SU-DHL-6 (cell line): ENCODE measurements at regions not wholly inside any gene's neighbourhood (a gene's known extent, or its start where the extent isn't known, plus 50 kb on each side); places are given as distances from the start of the nearest gene placed in this dataset.

ENCODE experiments used
- CTCF ChIP-seq: fragments of 200-600 bp; sonication (generic); IDR thresholded peaks from one replicate; pipeline ENCODE4 v1.5.1; 2017; ENCODE audit warnings: antibody characterized with exemption, mild to moderate bottlenecking, low read length, moderate library complexity; ENCODE audit not compliant: insufficient read depth, poor library complexity, severe bottlenecking
- EZH2phosphoT487 ChIP-seq: fragments of 200-600 bp; sonication (generic), shearing (Covaris generic); conservative IDR thresholded peaks from 2 replicates; pipeline ENCODE4 v1.6.1; 2018; ENCODE audit warnings: mild to moderate bottlenecking, antibody characterized with exemption, low read length, moderate library complexity, mixed read lengths

GRCh38 chr7:16210171-16210570, 211.2 kb downstream of the CRPPA start:
- no peak for TF ChIP-seq CTCF
- TF ChIP-seq EZH2phosphoT487, result no peak
